HG03103 (cell line): ENCODE measurements at regions not wholly inside any gene's neighbourhood (a gene's known extent, or its start where the extent isn't known, plus 50 kb on each side); places are given as distances from the start of the nearest gene placed in this dataset.

Source experiments
- ATAC-seq: cut with Tn5 transposase; IDR thresholded peaks from one replicate; pipeline ENCODE4 v1.9.1; 2021; ENCODE audit warnings: low read depth; ENCODE audit not compliant: unreplicated experiment

- no peak for ATAC-seq
Measured at GRCh38 chr16:66267292-66268014, 99.0 kb upstream of the CDH5 start.

- no peak for ATAC-seq
Measured at GRCh38 chr16:66266436-66267291, 99.8 kb upstream of the CDH5 start.

- ATAC-seq, result no peak
Measured at GRCh38 chr16:66265556-66266141, 100.8 kb upstream of the CDH5 start.

GRCh38 chr16:66265048-66265415 lies 101.5 kb upstream of the CDH5 start:
- no peak for ATAC-seq

GRCh38 chr16:66264311-66265047 lies 102.0 kb upstream of the CDH5 start:
- no peak for ATAC-seq

- no peak for ATAC-seq
Measured at GRCh38 chr16:66263973-66264310, 102.5 kb upstream of the CDH5 start.

- no peak for ATAC-seq
Measured at GRCh38 chr16:66263168-66263972, 103.1 kb upstream of the CDH5 start.

- no peak for ATAC-seq
Measured at GRCh38 chr16:66262253-66263167, 104.0 kb upstream of the CDH5 start.

- ATAC-seq, result no peak
Measured at GRCh38 chr16:66261826-66262225, 104.7 kb upstream of the CDH5 start.

GRCh38 chr16:66260522-66261254 lies 105.8 kb upstream of the CDH5 start:
- no peak for ATAC-seq

GRCh38 chr16:66258916-66259845 lies 107.3 kb upstream of the CDH5 start:
- no peak for ATAC-seq

- ATAC-seq, result no peak
Measured at GRCh38 chr16:66256919-66257318, 109.6 kb upstream of the CDH5 start.

- no peak for ATAC-seq
Measured at GRCh38 chr16:66255647-66256046, 110.8 kb upstream of the CDH5 start.

- ATAC-seq, result no peak
Measured at GRCh38 chr16:66254751-66255150, 111.7 kb upstream of the CDH5 start.

- ATAC-seq, result no peak
Measured at GRCh38 chr16:66254106-66254505, 112.4 kb upstream of the CDH5 start.

GRCh38 chr16:66251476-66252160 lies 114.9 kb upstream of the CDH5 start:
- ATAC-seq, result no peak
